Spleen (tissue), 11 donors: ENCODE measurements at regions not wholly inside any gene's neighbourhood (a gene's known extent, or its start where the extent isn't known, plus 50 kb on each side); places are given as distances from the start of the nearest gene placed in this dataset.

Experiments
- DNase-seq: peaks from one replicate; pipeline ENCODE4 v3.0.0-alpha.2; 2020
- H3K27ac ChIP-seq, 8 donors: fragments of 200-600 bp; sonication (generic) in 7 of 8; 1 replicate in 4 of 8; 2 replicates in 4 of 8; pipeline versions ENCODE4 v1.5.0 to v1.8.0; 2016 to 2021; ENCODE audit warnings: inconsistent platforms in 4 of 8, mild to moderate bottlenecking in 4 of 8, moderate library complexity in 1 of 8
- H3K27me3 ChIP-seq, 7 donors: fragments of 200-600 bp; sonication (generic) in 6 of 7; replicated peaks in 1 of 7; 1 replicate in 4 of 7; 2 replicates in 3 of 7; pipeline versions ENCODE4 v1.5.0 to v1.8.0; 2016 to 2021; ENCODE audit warnings: inconsistent platforms in 3 of 7, mild to moderate bottlenecking in 1 of 7
- H3K36me3 ChIP-seq, 6 donors: fragments of 200-600 bp; sonication (generic) in 5 of 6; 1 replicate in 4 of 6; 2 replicates in 2 of 6; pipeline versions ENCODE4 v1.5.0 to v1.8.0; 2016 to 2021; ENCODE audit warnings: inconsistent platforms in 2 of 6
- H3K4me1 ChIP-seq, 6 donors: fragments of 200-600 bp; sonication (generic) in 5 of 6; 1 replicate in 3 of 6; 2 replicates in 3 of 6; pipeline versions ENCODE4 v1.5.0 to v1.8.0; 2016 to 2021; ENCODE audit warnings: inconsistent platforms in 3 of 6
- H3K4me3 ChIP-seq, 8 donors: fragments of 200-600 bp; sonication (generic) in 7 of 8; 1 replicate in 4 of 8; 2 replicates in 4 of 8; pipeline versions ENCODE4 v1.5.0 to v1.8.0; 2016 to 2021; ENCODE audit warnings: inconsistent platforms in 4 of 8, mild to moderate bottlenecking in 4 of 8, moderate library complexity in 2 of 8
- H3K9me3 ChIP-seq, 8 donors: fragments of 200-600 bp; sonication (generic) in 7 of 8; 1 replicate in 4 of 8; 2 replicates in 4 of 8; pipeline versions ENCODE4 v1.5.0 to v1.8.0; 2016 to 2021; ENCODE audit warnings: inconsistent platforms in 4 of 8
- POLR2A ChIP-seq, 3 donors: fragments of 450-650 bp; IDR thresholded peaks; one replicate each; pipeline ENCODE4 v1.5.1; 2017; ENCODE audit warnings: antibody characterized with exemption in 3 of 3, mild to moderate bottlenecking in 1 of 3
- POLR2AphosphoS5 ChIP-seq, 3 donors: sonication (generic); formaldehyde crosslinking; IDR thresholded peaks; one replicate each; pipeline ENCODE4 v1.5.1; 2017; ENCODE audit warnings: antibody characterized with exemption in 3 of 3
- WGBS, 5 donors: extraction: QIAGEN DNeasy Blood & Tissue Kit in 3 of 5; methylation state at CpG; one replicate each; pipeline versions ENCODE4 v1.1.5 to v1.1.7; 2013 to 2018; 5-methylcytosine and 5-hydroxymethylcytosine counted together
- intact Hi-C: fragments of 100-400 bp; cut with DNase I; formaldehyde crosslinking; loops from one replicate; pipeline ENCODE4 v1.15.0; 2023; ENCODE audit warnings: low total_unique reads
- TF ChIP-seq, protein P1 (sequence below), 11 experiments: fragments of 200-600 bp in 7 of 11; fragments of 450-650 bp in 4 of 11; sonication (generic) in 4 of 11; IDR thresholded peaks in 8 of 11; conservative IDR thresholded peaks in 3 of 11; 1 replicate in 7 of 11; 2 replicates in 4 of 11; pipeline versions ENCODE4 v1.4.0 to v1.8.0; 2016 to 2021; ENCODE audit warnings: antibody characterized with exemption in 11 of 11, inconsistent platforms in 4 of 11, mild to moderate bottlenecking in 1 of 11
- donor health status: healthy with polysubstance abuse.
- donor health status: DM: no; HTN: no; CAD: no; lungs with moderate emphysema.
- donor health status: DM: no; HTN: no; CAD: no.
- donor health status: Bipolar disorder and iron deficiency.
- donor health status: healthy.
- donor health status: DM: no; HTN: no; CAD: no.
- donor health status: DM: yes; HTN: yes; CAD: no.

DNA sequence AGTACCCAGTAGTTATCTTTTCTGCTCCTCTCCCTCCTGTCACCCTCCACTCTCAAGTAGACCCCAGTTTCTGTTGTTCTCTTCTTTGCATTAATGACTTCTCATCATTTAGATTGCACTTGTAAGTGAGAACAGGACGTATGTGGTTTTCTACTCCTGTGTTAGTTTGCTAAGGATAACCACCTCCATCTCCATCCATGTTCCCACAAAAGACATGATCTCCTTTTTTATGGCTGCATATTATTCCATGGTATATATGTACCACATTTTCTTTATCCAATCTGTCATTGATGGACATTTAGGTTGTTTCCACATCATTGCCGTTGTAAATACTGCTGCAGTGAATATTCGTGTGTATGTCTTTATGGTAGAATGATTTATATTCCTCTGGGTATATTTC is 1346.5 kb downstream of the MRPL39 start:
- no peaks in the 10 kb centered on the region for H3K27me3 ChIP-seq
- H3K4me3 ChIP-seq, result no peak overlapping the region
- peaks cover 0 to 5% (median 2%) of the 10 kb centered on the region in 8 donors for H3K9me3 ChIP-seq
- 80 to 83% (median 82%) methylated on average over 3 of the region's 3 CpGs for WGBS, 5 donors
- no peaks in the 10 kb centered on the region for H3K4me1 ChIP-seq
- no peaks in the 10 kb centered on the region for H3K36me3 ChIP-seq
- intact Hi-C loops, result no loop called here
- no peak overlapping the region for H3K27ac ChIP-seq
- DNase-seq, result no peak
- TF ChIP-seq, protein P1, sequence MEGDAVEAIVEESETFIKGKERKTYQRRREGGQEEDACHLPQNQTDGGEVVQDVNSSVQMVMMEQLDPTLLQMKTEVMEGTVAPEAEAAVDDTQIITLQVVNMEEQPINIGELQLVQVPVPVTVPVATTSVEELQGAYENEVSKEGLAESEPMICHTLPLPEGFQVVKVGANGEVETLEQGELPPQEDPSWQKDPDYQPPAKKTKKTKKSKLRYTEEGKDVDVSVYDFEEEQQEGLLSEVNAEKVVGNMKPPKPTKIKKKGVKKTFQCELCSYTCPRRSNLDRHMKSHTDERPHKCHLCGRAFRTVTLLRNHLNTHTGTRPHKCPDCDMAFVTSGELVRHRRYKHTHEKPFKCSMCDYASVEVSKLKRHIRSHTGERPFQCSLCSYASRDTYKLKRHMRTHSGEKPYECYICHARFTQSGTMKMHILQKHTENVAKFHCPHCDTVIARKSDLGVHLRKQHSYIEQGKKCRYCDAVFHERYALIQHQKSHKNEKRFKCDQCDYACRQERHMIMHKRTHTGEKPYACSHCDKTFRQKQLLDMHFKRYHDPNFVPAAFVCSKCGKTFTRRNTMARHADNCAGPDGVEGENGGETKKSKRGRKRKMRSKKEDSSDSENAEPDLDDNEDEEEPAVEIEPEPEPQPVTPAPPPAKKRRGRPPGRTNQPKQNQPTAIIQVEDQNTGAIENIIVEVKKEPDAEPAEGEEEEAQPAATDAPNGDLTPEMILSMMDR (IDR thresholded peaks at IDR 0.05 in 8 of 11, conservative IDR thresholded peaks at IDR 0.05 in 3 of 11), result no peak
- TF ChIP-seq POLR2AphosphoS5 (IDR thresholded peaks at IDR 0.05), result no peak
- TF ChIP-seq POLR2A (IDR thresholded peaks at IDR 0.05), result no peak

DNA sequence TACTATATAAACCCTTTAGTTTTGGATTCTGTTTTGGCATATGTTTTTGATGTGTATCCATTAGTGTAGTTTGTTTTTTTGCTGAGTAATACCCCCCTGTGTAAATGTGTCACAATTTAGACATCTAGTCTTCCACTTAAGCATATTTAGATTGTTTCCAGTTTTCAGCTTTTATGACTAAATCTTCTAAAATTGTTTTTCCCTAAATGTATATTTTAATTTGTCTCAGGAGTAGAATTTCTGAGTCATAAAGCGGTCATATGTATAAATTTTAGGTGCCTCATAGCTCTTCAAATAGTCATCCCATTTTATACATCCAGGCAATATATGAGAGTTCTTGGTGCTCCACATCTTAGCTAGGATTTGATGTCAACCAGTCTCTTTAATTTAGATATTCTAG is 1348.0 kb downstream of the MRPL39 start:
- WGBS, 5 donors, result 82 to 95% (median 90%) methylated on average over 1 of the region's 1 CpG
- intact Hi-C loops, result no loop called here
- TF ChIP-seq, protein P1 (IDR thresholded peaks at IDR 0.05 in 8 of 11, conservative IDR thresholded peaks at IDR 0.05 in 3 of 11), result no peak
- no peak for TF ChIP-seq POLR2AphosphoS5 (IDR thresholded peaks at IDR 0.05)
- TF ChIP-seq POLR2A (IDR thresholded peaks at IDR 0.05), result no peak

DNA sequence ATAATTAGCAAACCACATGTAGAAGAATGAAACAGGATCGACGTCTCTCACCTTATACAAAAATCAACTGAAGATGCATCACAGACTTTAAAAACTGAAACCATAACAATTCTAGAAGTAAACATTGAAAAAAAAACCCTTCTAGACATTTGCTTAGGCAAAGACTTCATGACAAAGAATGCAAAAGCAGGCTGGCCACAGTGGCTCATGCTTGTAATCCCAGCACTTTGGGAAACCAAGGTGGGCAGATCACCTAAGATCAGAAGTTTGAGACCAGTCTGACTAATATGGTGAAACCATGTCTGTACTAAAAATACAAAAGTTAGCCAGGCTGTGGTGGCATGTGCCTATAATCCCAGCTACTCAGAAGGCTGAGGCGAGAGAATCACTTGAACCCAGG is 1351.7 kb downstream of the MRPL39 start:
- intact Hi-C loops, result no loop called here

More for the DNA sequence above, 1348.0 kb downstream of the MRPL39 start:
- H3K27me3 ChIP-seq, result no peaks in the 10 kb centered on the region
- H3K27ac ChIP-seq, result no peak overlapping the region
- H3K9me3 ChIP-seq, result peaks cover 0 to 5% (median 2%) of the 10 kb centered on the region in 8 donors
- H3K4me3 ChIP-seq, result no peak overlapping the region
- no peaks in the 10 kb centered on the region for H3K36me3 ChIP-seq
- no peaks in the 10 kb centered on the region for H3K4me1 ChIP-seq
- no peak for DNase-seq

DNA sequence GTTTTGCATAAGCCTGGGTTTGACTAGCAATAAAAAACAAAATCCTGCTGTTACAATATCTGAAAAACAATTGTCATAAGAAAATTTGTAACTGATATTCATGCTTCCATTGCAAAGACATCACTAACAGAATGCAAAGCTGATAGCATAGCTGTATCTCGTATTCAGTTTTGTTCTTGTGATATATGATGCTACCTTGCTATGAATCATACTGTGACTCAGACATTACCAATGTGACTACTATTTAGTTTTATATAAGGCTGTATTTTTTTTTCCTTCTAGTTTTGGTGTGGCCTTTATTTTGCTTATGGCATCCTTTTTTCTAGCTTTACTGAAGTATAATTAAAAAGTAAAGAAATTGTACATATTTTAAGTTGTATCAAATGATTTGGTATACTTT is 1381.8 kb downstream of the MRPL39 start:
- peaks cover 0 to 20% (median 11%) of the 10 kb centered on the region in 8 donors for H3K9me3 ChIP-seq
- H3K4me3 ChIP-seq, result no peak overlapping the region
- no peaks in the 10 kb centered on the region for H3K4me1 ChIP-seq
- H3K27ac ChIP-seq, result no peak overlapping the region
- intact Hi-C loops, result no loop called here
- 73 to 92% (median 81%) methylated on average over 1 of the region's 1 CpG for WGBS, 5 donors
- no peaks in the 10 kb centered on the region for H3K27me3 ChIP-seq
- H3K36me3 ChIP-seq, result no peaks in the 10 kb centered on the region
- no peak for TF ChIP-seq POLR2A (IDR thresholded peaks at IDR 0.05)
- TF ChIP-seq, protein P1 (IDR thresholded peaks at IDR 0.05 in 8 of 11, conservative IDR thresholded peaks at IDR 0.05 in 3 of 11), result no peak
- no peak for TF ChIP-seq POLR2AphosphoS5 (IDR thresholded peaks at IDR 0.05)
- no peak for DNase-seq

More for the DNA sequence above, 1351.7 kb downstream of the MRPL39 start:
- no peak overlapping the region for H3K27ac ChIP-seq
- no peaks in the 10 kb centered on the region for H3K36me3 ChIP-seq
- peaks cover 0 to 5% (median 0%) of the 10 kb centered on the region in 8 donors for H3K9me3 ChIP-seq
- H3K4me1 ChIP-seq, result no peaks in the 10 kb centered on the region
- no peak overlapping the region for H3K4me3 ChIP-seq
- TF ChIP-seq POLR2AphosphoS5 (IDR thresholded peaks at IDR 0.05) (no peak), POLR2A (IDR thresholded peaks at IDR 0.05) (no peak)
- TF ChIP-seq, protein P1 (IDR thresholded peaks at IDR 0.05 in 8 of 11, conservative IDR thresholded peaks at IDR 0.05 in 3 of 11), result no peak
- H3K27me3 ChIP-seq, result no peaks in the 10 kb centered on the region
- 57 to 86% (median 70%) methylated on average over 3 of the region's 3 CpGs for WGBS, 5 donors
- DNase-seq, result no peak
